NCI-H2227 (cell line): ENCODE measurements at regions not wholly inside any gene's neighbourhood (a gene's known extent, or its start where the extent isn't known, plus 50 kb on each side); places are given as distances from the start of the nearest gene placed in this dataset.

Experiments used
- DNase-seq: peaks from one replicate; lab custom pipeline; 2025; ENCODE audit not compliant: unreplicated experiment; lab: John Stamatoyannopoulos, UW

DNA sequence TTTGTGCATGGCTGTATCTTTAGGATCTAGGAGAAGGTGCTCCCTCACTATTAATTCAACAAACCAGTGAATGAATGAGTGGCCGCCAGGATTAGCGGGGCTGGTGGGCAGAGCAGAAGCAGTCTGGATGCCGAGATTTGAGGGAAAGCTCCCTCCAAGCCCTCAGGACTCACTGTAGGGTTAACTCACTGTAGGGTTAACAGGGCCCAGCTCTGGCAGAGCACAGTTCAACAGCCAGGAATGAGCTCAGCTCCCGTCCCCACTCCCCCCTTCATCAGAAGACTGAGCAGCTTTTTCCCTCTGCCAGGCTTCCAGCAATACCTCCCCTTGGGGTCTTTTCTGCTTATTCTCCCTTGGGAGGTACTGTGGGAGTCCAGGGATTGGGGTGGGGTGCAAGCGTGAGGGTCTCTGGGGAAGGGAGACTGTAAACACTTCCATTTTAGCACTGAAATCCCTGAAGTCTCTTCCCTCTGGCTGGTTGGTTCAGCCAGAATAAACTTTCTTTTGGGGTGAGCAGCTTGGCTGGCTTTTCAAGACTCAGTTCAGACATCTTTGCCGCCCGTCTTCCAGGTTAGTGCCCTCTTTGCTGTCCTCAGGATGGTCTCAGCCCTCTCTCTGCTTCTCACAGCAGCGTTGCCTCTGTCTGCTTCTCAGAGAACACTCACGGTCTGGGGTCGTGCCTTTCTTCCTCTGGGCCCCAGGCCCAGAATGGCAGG is 53.7 kb upstream of the WSB1 start:
- DNase-seq: no peak

DNA sequence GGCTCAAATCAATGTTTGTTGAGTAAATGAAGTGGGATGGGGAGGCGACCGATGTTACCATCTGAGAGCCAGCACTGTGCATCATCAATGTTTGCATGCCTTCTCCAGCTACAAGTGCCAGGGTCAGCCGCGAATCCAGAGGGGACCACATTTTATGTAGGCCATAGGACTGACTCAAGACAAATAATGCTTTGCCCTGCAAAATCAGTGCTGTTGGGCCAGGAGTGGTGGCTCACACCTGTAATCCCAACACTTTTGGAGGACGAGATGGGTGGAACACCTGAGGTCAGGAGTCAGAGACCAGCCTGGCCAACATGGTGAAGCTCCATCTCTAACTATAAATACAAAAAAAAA is 53.1 kb upstream of the WSB1 start:
- no peak for DNase-seq

DNA sequence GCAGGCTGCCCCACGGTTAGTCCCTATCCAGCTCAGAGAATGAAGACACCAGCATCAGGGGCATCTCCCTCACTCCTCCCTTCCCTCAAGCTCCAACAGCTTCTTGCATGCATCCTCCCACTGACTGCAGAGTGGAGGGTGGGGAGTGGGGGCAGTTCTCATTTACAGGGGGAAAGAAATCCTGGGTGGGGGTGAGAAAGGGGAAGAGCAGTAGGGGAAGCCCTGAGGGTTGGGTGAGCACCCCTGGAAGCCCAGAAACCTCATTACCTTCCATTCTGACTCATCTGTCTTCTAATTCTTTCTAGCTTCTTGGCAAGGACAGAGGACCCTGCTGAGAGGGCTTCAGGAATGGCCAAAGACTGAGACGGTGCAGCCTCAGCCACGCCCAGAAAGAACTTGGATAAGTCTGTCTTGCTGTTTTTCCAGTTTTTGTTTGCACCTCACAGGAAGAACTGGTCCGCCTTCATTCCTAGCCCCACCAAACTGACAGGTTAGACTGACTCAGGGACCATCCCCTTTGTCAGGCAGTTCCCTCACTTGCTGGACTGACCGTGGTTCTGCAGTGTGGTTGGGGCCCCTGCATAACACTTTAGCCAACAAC is 52.5 kb upstream of the WSB1 start:
- no peak for DNase-seq

DNA sequence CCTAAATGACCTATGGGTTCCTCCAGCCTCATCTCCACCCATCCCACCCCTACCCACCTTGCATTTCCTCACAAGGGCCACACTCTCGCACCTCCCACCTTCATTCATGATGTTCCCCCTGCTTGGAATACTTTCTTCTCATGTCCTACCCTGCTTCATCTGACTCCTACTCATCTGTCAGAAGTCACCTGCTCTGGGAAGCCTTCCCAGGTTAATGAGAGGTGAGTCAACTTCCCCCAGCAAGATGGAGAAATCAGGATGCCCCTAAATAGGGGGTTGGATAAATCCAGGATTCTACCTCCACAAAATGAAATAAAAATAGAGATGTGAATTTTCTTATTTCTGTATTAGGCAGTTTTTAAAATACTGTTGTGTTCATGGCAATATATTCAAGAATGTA is 51.0 kb upstream of the WSB1 start:
- DNase-seq: no peak

DNA sequence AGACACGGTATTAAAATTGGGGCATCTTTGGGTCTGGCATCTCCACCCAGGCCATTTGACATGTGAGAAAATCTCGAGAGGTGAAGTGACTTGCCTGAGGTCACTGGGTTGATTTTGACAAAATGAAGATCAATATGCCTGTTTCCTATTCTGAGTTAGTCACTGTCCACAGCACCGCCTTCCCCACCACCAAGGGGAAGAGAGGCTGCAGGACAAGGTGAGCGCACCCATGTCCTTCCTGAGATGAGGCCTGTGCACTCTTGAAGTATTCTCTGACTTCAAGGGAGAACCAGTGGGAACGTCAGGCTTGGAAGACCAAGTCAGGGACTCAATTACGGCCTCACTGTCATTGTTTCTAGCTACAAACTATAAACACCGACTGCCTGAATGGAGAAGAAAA is 49.9 kb upstream of the WSB1 start:
- DNase-seq: no peak
